Renal cortex interstitium (tissue), 11 donors: ENCODE measurements at regions not wholly inside any gene's neighbourhood (a gene's known extent, or its start where the extent isn't known, plus 50 kb on each side); places are given as distances from the start of the nearest gene placed in this dataset.

Experiments
- DNase-seq, 11 donors: peaks; one replicate each; pipeline ENCODE4 v3.0.0-alpha.2; 2013; ENCODE audit warnings: low read depth in 9 of 11, low spot score in 4 of 11; ENCODE audit errors: extremely low read depth in 1 of 11

GRCh38 chr15:70336425-70337009 lies 238.8 kb upstream of the TLE3 start:
- no peak for DNase-seq

- DNase-seq: no peak
Measured at GRCh38 chr15:70334286-70334685, 236.6 kb upstream of the TLE3 start.

DNA sequence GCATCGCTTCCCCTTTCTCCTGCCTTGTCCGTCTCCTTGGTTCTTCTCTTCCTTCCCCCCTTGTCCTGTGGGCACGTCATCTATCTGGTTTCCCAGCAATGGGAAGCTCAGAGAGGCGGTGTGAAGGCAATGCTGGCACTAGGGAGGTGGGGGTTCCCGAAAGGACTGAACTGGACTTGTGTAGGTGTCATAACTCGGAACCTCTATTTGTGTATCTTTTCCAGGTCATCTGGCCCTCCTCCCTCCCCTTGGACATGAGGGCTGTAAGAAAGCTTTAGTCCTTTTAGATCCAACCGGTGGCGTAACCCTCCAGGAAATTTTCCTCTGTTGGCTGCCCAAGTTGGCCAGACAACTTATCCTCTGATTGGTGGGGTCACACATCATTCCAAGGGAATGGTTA lies 231.5 kb upstream of the TLE3 start:
- DNase-seq: no peak

- no peak for DNase-seq
Measured at GRCh38 chr15:70328679-70329115, 231.0 kb upstream of the TLE3 start.

DNA sequence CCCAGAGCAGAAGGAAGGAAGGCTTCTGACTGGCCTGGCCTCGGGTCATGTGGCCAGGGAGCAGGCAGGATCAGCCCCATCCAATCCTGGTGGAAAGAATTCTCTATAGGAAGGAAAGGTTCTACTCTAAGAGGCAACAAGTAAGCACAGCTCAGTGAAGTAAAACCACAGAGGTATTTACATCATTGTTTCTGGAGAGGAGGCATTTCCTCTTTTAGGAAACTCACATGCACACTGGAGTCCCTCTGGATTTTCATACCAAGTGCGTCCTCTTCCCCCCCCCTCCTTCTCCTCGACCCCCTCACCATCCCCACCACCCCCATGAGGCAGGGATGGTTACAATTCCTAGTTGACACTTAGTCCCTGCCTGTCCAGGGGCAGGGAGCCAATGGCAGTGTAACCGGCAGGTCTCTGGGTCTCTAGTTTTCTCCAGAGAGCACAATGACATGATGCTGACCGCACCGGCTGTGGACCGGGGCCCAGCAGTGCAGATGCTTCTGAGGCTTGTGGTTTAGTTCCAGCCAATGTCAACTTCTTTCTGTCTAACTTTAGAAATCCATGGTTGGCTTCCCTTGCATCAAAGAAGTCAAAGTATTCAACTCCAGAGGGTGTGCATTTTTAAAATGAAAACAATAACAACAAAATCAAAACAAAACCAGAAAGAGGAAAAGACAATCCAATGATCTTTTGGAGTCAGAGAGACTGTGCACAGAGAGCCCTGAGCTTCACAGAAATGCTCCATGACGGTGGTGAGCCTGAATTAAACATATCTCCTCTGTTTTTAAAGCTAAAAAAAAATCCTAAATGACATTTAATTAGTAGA lies 230.3 kb upstream of the TLE3 start:
- DNase-seq: no peak

DNA sequence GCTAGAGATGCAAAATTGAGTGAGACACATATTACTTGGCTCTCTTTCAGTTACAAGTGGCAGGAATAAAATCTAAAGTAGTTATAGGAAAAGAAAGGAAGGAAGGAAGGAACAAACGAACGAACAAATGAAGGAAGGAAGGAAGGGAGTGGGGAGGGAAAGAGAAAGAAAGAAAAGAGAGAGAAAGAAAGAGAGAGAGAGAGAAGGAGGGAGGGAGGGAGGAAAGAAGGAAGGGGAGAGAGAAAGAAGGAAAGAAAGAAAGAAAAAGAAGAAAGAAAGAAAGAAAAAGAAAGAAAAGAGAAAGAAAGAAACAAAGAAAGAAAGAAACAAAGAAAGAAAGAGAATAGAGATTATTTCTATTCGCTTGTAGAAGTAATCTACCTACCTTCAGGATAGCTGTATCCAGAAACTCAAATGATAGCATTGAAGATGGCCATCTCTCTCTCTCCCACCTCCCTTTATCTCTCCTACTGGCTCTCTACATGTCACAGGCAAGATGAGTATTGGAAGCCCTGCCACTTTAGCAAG lies 229.7 kb upstream of the TLE3 start:
- DNase-seq: no peak

- peak in 1 of 11 donors; percentile 56 for DNase-seq
Measured at GRCh38 chr15:70324001-70324974, 226.6 kb upstream of the TLE3 start.

DNA sequence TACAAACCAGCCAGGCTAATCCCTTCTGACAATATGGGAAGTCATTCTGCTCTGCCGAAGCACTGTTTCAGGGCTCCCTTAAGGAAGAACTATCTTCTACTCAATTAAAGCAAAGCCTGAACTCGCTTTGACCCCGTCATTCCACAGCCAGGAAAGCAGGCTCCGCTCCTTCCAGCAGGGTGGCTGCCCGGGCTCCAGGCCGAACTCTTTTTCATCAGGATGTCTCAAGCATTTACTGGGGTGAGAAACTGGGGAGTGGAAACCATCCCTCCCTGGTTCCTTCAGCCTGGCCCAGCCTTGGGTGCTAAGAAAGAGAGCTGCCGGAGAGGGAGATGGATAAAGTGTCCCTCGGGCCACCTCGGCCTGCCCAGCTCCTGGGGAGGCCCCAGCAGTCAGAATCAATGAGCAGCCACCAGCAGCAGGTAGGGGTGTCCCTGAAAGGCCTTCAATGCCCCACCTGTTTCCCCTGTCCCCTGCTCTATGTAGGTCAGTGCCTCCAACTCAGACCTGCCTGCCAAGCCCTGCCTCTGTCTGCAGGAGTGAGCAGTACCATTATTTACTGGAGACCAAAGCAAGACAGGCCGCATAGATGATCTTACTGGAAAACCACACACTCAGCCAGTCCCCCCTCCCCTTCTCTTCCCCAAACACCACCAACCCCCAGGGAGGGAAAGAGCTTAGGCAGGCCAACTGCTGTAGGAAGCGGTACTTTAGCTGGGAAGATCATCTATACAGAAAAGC lies 225.6 kb upstream of the TLE3 start:
- DNase-seq: peak in 3 of 11 donors; percentile 47 to 73 (median 56)

GRCh38 chr15:70322051-70322668 lies 224.4 kb upstream of the TLE3 start:
- DNase-seq: no peak

GRCh38 chr15:70321172-70321819 lies 223.6 kb upstream of the TLE3 start:
- DNase-seq: peak in 3 of 11 donors; percentile 60 to 75 (median 62)

DNA sequence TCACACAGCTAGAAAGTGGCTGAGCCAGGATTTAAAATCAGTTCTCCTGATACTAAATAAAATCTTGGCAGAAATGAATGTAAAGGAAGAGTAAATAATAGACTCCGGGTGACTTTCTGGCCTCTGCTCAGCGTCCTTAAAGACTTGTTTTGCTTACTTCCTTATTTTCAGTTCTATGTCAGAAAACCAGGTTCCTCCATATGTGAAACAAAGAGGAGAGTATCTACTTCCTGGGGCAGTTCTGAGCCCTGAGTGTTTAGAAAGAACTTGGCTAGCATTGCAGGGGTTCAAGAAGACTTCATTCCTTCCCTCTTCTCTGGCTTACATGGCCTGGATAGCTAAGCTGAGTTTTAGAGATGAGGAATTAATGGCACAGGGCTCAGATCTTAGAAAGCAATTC lies 222.8 kb upstream of the TLE3 start:
- DNase-seq: no peak

GRCh38 chr15:70320077-70320476 lies 222.4 kb upstream of the TLE3 start:
- no peak for DNase-seq

DNA sequence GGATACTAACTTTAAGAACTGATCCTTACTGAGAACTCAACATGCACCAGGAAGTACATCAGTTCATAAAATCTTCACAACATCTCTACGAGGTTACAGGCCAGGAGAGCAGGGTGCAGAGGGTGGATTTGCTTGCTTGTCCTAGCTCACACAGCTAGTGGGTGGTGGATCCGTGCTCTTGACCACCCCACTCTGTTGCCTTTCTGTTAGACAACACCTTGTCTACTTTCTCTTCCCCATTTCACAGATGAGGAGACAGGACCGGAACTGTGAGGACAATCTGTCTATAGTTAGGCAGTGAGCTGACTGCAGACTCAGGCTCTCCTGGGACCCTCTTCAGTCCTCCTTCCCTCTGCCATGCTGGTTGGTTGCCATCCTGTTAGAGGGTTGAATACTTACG lies 221.7 kb upstream of the TLE3 start:
- DNase-seq: no peak

DNA sequence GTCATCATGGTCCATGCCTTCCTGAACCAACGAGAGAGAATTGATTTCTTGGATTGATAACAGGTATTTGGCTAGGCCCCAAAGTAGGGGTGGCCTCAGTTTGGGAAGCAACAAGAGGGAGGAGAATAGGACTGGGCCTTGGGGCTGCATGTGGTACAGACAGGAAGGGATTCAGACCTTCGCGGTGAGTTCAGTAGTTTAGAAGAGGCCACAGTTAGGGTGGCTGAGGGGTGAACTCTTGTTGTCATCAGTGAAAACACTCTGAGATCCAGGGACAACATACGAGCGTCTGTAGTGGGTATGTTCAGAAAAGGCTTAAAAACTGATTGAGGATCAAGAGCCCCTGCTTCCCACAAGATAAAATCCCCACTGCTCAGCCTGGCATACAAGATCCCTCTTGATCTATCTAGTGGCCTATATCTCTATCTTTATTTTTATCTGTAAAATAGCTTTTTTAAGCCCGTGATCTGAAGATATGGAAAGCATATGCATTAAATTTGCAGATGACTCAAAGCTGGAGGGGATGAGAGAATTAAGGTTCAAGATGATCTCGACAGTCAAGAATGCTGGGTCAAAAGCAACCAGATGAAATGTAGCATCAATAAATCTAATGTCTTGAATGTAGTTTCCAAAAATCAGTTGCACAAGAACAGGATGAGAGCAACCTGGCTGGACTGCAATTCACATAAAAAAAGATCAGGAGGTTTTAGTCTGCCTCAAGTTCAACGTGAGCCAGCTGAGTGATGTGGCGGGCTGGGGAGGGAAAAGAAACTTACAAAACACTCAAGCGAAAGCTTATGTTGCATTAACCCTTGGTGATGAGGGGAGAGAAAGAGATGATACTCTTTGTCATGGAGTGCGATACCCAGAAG lies 221.1 kb upstream of the TLE3 start:
- DNase-seq: peak in 1 of 11 donors; percentile 56

- DNase-seq: no peak
Measured at GRCh38 chr15:70316059-70316600, 218.4 kb upstream of the TLE3 start.

DNA sequence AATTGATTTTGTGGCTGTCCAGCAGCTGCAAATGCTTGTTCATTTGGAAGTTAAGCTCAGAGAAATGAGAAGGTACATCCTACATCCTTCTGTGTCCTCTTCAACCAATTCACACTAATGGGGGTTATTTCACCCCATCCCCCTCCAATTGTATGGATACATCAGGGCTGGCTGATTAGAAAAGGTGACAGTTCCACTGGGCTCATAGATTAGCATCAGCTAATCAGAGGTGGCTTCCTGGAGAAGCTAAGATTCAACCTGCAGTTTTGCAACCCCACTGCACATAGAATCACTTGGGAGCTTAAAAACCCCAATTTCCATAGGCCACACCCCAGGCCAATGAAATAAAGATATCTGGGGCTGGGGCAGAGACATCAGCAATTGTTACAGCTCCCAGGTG lies 217.7 kb upstream of the TLE3 start:
- DNase-seq: no peak

DNA sequence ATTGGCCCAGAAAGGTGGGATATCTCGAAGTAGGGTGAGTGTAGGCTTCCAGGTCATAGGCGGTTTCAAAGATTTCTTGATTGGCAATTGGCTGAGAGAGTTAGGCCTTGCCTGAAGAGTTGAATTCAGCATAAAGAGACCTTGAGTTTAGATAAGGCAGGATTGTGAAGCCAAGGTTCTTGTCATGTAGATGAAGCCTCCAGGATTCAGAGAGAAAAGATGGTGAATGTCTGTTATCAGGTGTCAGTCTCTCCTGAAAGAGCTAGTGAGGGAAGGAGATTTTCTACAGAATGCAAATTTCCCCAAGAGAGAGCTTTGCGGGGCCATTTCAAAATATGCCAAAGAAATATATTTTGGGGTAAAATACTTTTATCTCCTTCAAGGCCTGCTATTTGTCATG lies 217.0 kb upstream of the TLE3 start:
- no peak for DNase-seq
